NCI-H774 (cell line): ENCODE measurements at regions not wholly inside any gene's neighbourhood (a gene's known extent, or its start where the extent isn't known, plus 50 kb on each side); places are given as distances from the start of the nearest gene placed in this dataset.
"Not testable (repeated sequence)": the region's sequence is repeated elsewhere in the genome, so short reads cannot be mapped to it uniquely, and the experiment has no call there.

ENCODE experiments used
- DNase-seq: peaks from one replicate; lab custom pipeline; 2025; lab: John Stamatoyannopoulos, UW

DNA sequence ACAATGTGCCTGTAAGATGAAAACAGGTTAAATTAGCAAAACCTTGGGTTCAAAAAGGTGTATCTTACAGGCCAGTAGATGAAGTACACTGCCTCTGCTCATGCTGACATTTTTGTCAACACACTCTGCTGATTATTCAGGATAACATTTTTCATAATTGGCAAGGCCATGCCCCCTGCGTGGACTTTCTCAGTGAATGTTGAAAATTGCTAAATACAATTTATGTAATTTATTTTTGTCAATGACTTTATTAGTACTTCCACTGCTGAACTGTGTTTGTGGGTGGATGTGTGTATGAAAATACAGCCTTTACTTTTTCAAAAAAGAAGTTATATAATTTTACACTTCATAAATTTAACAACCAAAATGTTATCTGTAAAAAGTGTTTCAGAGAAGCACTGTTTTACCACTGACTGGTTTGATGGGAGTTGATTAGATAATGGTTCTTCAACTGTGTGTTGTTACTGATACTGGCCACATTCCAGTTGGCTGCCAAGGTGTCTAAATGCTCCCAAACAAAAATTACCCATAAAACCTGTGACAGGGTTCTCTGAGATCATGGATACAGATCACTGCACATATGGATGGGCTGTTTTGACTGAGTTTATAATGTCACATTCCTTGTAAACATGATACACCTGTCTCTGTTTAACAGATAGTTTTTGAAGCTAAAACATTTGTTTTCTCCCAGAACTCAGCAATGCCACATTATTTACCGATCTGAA is 151.9 kb upstream of the SLC7A11 start:
- no peak for DNase-seq

DNA sequence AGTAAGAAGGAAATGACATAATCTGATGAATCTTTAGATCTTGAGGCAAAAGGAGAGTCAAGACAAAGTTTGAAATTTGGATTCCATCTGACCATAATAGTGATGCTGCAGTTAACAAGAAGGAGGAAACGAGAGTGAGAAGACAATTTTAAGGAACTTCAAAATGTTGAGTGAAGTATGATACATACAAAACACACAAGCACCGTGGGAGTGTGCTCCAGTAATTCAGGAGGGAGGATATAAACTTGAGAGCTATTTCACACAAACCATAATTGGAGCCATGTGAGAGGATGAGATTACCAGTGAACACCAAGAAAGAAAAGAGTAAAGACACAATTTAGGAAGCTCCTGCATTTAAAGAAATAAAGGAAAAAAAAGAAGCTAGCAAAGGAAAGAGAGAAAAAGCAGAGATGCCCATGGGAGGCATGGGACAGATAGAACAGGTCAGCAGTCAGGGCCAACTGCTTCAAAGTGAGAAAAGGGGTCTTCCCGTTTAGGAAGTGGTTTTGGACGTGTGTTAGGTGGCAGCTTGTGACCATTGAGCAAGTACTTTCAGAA is 150.7 kb upstream of the SLC7A11 start:
- DNase-seq, result no peak

DNA sequence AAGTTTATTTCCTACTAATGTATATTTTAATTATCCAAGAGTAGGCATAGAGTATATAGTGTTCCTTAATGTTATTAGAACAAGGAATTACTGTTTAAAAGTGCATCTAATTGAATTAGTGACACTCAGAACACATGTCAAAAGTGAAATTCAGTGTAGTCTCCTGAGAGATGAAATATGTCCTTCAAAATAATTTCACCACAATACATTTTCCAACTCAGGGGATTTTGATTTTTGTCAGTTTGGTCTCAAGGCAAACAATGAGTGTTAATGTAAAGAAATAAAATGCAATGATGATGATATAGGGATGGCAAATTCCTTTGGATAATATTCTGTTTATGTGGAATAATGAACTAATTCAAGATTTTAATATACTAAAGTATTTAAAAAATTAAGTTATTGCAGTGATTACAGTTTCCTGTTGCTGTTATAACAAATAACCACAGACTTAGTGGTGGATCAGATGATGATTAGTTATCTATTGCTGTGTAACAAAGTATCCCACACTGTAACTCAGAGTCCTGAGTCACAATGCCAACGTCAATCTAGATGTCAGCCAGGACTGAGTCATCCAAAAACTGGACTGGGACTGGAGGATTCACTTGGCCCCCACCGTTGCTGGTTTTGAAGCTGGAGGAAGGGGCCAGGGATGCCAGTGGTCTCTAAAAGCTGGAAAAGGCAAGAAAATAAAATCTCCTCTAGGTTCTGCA is 148.0 kb upstream of the SLC7A11 start:
- no peak for DNase-seq

DNA sequence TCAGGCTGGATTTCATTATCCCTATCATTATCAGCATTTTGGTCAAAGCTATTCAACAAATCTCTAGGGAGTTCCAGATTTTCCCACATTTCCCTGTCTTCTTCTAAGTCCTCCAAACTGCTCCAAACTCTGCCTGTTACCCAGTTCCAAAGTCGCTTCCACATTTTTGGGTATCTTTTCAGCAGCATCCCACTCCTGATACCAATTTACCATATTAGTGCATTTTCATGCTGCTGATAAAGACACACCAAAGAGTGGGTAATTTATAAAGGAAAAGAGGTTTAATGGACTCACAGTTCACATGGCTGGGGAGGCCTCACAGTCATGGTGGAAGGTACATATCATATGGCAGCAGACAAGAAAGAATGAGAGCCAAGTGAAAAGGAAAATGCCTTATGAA is 132.8 kb upstream of the SLC7A11 start:
- DNase-seq, result no peak

DNA sequence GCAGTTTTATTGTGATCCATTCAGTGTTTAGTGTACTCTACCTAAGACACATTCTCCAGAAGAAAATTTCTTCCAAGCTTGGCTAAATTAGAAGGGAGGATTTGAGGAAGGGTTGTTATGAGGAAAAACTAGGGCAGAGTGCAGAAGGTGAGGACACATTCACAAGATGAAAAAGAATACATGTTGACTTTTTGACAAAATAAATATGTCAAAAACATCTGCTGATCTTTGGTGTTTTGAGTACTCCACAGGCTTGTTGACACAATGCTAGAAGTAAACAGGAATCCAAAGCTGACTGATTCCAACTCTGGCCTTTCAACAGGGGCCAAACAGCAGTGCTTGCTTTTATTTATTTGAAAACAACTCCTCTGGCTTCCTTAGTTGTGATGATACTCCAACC is 125.8 kb upstream of the SLC7A11 start:
- no peak for DNase-seq

DNA sequence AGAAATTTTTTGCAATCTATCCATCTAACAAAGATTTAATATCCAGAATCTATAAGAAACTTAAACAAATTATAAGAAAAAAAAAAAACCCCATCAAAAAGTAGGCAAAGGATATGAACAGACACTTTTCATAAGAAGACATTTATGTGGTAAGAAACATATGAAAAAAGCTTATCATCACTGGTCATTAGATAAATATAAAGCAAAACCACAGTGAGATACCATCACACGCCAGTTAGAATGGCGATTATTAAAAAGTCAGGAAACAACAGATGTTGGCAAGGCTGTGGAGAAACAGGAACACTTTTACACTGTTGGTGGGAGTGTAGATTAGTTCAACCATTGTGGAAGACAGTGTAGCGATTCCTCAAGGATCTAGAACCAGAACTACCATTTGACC is 110.3 kb upstream of the SLC7A11 start:
- not testable (repeated sequence) for DNase-seq

DNA sequence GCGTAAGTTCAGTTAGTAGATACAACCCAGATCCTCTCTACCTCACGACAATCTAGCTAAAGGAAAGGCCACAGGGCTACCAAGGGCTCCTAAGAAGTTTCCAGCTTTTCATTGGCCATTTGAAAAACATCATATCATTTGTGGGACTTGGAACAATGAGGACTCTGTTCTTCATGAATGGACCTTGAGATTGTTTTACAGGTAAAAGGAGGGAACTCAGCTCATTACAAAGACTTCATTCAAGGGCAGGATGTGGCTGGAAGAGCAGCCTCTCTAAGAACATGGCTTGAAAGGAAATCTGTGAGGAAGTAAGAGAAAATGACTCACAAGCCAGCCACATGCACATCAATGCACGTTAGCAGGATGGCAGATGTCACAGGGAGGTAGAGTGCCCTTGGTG is 105.9 kb upstream of the SLC7A11 start:
- no peak for DNase-seq

DNA sequence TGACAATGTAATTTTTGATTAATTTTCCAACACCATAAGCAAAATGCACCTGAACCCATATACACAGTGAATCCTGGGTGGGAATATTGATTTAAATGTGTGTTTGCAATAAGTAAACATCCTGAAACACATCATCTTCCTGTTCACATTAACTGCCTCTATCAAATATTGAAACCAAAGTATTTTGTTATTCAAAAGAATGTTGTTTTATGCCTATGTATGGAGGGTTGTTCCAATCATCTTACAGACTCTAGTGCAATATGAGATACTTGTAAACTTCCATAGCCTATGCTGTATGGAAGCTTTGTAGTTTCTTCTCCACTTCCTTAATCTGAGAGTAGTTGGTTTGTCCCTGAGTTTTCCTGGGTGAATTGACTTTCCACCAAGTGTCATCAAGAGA is 105.4 kb upstream of the SLC7A11 start:
- no peak for DNase-seq

DNA sequence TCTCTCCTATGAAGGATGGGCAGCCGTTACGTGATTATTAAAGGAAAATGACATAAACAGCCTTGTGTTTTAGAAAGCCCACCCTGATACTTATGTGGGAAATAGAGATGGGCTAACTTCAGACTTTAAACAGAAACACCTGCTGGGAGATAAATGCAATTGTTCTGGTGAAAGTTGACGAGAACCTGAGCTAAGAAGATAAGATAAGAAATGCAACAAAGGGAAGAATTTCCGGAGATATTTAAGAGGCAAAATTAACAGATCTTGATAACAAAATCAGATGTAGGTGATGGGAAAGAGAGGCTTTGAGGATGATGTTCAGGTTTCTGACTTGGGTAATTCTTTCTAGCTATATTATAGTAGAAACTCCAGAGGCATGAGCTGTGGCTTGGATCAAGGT is 102.7 kb upstream of the SLC7A11 start:
- DNase-seq, result no peak

DNA sequence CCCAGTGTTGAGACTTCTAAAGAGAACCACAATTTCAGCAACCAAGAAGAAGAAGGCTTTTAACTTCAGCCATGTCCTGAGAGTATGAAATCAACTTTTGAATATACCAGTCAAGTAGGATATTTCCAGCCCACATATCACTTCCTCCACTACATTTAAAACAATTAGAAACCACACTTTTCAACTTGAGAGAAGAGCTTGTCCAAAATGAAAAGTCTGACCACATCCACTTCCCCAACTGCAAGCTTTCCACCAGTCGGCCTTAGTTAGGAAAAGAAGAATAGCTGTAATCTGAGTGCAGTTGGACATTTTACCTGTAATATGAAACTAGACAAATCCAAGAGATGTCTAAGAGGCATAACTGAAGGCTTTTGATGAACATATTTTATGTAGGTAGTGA is 101.9 kb upstream of the SLC7A11 start:
- DNase-seq, result no peak

DNA sequence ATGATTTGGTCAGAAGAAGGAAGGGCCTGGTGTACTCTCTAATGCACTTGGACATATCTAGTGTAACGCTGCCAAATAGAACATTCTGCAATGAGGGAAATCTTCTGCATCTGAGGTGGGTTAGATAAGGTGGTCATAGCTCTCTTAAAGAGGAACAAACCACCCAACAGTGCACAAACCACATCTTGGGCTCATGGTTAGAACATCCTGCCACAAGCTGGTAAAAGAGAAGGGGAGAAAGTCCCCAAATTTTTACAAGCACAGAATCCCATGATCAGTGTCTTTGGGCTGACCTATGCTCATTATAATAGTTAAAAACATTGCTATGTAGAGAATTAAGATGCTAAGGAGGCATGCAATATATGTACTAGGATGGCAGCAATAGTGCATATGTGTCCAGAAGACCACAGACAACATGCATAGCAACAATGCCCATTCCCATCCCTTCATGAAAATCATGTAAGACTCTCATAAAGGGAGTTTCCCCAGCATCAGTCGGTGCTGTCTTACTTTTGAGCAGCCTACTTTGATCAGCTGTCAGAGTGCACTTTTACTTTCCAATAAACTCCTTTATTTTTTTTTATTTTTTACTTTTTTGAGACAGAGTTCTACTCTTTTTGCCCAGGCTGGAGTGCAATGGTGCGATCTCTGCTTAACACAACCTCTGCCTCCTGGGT is 99.7 kb upstream of the SLC7A11 start:
- no peak for DNase-seq

DNA sequence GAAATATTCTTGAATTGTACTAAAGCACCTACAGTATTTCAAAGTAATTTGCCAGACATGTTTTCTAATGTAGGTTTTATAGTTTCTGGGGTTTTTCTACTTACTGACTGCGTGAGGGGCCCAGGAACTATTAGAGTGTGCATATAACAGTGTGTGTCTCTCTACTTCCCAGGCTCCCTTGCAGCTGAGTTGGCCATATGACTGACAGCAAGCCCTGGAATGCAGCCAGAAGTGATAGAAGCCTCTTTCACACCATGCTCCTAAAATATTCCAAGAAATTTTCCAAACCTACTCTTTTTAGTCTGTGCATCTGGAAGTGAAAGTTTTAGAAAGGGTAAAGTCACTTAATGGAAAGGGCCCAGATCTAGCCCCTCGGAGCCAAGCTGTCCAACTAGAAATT is 96.7 kb upstream of the SLC7A11 start:
- no peak for DNase-seq

DNA sequence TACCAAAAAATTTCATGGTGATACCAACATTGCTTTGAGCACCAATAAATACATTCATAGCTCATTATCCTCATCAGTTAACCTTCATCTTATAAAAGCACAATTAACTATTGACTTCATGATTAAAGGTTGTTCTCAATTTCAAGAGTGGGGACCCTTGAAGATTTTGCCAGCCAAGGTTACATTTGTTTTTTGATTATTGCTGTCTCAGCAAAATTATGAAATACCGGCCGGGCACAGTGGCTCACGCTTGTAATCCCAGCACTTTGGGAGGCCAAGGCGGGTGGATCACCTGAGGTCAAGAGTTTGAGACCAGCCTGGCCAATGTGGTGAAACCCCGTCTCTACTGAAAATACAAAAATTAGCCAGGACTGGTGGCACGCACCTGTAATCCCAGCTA is 96.1 kb upstream of the SLC7A11 start:
- not testable (repeated sequence) for DNase-seq

DNA sequence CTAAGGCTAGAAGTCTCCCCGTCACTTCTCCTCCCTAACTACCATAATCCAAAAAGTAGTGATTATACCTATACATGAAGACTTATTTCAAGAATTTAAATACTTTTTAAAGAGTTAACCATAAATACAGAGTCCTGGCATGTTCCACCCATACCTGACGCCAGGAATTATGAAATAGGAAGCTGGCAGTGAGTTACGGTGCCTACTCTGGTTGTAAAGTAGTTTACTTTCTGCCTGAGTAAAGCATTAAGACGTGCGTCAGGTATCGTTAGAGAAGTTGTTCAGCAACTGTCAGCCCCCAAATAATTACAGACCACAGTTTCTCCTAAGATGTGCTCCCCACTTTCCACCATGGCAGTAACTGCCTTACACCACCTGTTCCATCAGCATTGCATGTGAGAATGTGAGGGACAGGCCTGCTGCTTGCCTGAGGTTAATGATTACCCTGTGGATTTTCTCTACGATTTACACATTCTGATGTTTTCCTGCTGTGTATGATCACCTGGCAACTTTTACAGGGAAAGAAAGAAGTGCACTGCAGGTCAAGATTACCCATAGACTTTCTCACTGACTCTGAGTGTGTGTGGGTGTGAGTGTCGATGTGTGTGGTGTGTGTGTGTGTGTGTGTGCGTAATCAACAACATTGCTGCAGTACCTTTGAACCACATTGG is 92.3 kb upstream of the SLC7A11 start:
- DNase-seq, result no peak

DNA sequence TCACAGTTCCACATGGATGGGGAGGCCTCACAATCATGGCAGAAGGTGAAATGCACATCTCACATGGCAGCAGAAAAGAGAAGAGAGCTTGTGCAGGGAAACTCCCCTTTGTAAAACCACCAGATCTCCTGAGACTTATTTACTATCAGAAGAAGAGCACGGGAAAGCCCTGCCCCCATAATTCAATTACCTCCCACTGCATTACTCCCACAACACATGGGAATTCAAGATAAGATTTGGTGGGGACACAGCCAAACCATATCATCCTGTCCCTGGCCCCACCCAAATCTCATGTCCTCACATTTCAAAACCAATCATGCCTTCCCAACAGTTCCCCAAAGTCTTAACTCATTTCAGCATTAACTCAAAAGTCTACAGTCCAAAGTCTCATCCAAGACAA is 90.3 kb upstream of the SLC7A11 start:
- DNase-seq, result not testable (repeated sequence)

DNA sequence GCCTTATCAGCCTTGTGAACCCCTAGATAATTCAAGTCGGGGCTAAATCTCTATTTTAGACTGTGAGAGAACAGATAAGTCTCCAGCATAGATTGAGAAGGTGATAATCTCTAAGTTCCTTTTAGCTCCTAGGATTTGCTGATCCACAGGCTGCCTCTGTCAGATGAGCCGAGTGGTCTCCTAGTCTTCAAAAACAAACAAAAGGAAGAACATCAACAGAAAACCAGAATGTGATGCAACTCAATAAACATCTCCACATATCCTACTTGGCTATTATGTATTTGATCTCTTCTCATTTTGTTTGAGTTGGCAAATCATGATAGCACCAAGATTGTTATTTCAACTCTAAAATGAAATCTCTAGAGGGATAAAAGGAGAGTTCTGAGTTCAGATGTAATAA is 88.4 kb upstream of the SLC7A11 start:
- no peak for DNase-seq

DNA sequence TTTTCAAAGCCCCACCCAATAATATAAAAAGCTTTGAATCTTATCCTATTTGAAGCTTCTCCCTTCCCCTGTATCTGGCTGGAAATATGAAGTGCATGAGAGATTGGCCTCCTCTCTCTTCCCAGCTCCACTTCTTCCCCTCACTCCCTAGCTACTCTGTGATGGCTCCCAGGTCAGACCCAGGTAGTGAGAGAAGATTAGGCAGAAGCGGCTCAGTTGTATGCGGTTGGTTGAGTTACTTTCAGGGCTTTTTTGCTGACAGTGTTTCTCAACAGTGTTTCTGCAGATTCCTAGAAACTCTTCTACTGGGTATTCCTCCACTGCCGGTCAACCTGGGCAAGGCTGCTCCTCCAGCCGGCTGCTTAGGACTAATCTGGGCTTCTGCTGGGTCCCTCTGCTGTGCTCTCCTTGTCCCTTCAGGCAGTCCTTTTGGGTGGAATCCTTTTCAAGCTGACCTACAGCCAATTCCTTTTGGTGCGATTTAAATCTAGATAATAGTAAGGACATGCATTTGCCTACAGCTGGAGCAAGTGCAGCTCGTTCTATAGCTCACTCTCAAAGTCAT is 87.4 kb upstream of the SLC7A11 start:
- no peak for DNase-seq

DNA sequence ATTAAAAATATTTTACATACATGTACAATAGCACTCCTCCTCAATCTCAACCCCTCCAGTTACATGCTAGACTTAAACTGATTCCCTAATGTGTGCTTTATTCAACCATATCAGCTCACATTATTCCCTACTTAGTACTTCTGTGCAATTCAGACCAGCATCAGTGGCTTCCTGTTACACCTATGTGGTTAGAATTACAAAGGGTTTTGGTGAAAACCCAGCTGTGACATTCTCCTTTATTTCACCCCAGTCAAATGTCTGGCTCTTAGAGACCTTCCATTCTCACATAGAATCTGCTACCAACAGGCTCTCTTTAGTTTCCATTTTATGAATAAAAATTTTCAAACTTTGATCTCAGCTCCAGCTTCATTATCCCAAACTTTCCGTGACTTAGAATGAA is 85.2 kb upstream of the SLC7A11 start:
- DNase-seq, result no peak

DNA sequence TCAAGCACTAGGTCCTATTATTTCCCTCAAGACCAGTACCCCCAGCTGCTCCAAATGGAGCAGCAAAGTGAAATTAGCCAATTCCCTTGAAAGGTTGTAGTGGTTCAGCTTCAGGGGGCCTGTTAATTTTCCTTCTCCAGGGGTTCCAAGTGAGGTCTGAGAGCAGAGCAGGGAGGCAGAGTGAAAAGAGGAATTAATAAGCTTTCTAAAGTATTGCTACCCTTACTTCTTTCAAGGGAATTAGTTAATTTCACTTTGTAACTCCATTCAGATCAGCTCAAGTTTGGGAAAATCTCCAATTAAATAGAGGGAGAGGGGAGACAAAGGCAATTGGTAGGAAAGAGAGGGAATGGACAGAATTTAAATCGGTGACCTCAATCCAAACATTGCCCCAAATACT is 78.7 kb upstream of the SLC7A11 start:
- DNase-seq, result no peak

DNA sequence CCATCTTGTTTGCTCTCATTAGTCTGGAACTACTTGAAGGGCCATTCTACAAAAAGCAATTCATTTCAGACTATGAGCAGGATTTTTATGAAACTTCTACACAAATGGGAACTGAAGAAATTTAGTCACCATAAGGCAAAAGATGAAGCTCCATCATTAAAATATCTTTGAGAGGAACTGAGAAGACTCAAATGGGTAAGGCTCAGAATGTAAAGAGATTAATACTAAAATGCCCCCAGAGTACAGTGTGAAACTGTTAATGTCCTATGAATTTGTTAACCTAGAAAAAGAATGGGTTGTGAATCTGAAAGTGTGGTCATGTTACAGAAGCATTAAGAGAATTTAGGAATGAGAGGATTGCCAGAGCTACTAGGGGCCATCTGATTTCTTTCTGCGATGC is 77.9 kb upstream of the SLC7A11 start:
- no peak for DNase-seq

DNA sequence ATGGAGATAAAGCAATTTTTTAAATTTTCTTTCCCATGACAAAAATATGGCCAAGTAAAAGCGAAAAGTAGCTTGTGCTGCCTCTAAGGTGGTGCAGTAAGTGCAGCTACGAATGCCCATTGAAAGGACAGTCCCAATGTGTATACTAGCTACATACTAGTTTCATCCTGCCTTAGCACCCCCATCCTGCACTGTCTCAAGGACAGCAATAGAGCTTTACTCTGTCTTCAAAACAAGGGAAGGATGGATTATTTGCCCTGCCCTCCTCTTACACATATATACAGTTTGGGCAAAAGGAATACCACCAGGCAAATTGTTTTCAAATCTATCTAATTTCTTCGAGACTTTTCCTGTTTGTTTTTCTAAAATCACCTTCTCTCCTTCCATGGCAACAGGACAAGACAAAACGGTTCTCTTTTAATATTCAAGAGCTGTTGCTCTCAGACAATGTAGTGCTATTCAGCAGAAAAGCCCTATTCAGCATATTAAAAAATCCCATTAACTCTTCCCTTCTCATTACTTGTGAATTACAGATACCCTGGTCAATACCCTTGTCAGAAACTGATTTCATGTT is 75.1 kb upstream of the SLC7A11 start:
- DNase-seq, result no peak

DNA sequence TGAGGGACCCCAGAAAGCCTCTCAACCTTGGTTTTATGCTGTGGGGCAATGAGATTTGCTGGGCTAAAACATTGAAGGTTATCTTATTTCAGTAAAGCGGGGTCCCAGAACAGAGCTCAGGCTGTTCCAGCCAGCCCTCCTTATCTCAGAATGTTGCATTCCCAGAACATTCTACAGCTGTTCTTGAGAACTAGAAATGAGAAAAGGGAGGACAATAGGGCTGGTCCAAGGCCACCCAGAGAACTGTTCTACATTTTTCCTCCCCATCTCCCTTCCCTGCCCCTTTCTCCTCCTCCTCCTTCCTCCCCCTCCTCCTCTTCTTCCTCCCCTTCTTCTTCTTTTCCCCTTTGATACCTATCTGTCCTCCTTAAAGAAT is 70.4 kb upstream of the SLC7A11 start:
- DNase-seq, result no peak
